ENCODE measurements at regions not wholly inside any gene's neighbourhood (a gene's known extent, or its start where the extent isn't known, plus 50 kb on each side); places are given as distances from the start of the nearest gene placed in this dataset.

DNA sequence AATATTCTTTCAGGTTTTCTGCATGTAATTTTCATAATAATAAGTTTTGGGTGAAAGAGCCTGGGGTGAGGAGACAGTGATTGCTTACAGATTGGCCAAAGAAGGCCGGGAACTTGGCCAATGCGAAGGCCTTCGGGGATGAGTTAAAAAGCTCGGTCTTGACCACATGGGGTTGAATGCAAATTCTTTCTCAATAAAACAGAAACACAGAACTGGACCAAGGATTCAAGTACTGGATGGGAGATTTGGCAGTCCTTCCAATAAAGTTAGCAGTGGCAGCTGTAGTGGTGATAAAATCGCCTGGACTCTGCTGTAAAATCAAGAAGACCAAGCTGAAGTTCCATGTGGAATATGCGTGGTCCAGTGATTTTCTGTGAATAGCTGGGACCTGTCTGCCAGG lies 282.2 kb upstream of the KLF3 start:
- no peak overlapping the region for H3K4me3 ChIP-seq (ENCODE audit: low read depth, low read length)
- TF ChIP-seq, protein P1, sequence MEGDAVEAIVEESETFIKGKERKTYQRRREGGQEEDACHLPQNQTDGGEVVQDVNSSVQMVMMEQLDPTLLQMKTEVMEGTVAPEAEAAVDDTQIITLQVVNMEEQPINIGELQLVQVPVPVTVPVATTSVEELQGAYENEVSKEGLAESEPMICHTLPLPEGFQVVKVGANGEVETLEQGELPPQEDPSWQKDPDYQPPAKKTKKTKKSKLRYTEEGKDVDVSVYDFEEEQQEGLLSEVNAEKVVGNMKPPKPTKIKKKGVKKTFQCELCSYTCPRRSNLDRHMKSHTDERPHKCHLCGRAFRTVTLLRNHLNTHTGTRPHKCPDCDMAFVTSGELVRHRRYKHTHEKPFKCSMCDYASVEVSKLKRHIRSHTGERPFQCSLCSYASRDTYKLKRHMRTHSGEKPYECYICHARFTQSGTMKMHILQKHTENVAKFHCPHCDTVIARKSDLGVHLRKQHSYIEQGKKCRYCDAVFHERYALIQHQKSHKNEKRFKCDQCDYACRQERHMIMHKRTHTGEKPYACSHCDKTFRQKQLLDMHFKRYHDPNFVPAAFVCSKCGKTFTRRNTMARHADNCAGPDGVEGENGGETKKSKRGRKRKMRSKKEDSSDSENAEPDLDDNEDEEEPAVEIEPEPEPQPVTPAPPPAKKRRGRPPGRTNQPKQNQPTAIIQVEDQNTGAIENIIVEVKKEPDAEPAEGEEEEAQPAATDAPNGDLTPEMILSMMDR (conservative IDR thresholded peaks at IDR 0.05; ENCODE audit: low read depth, low read length): no peak
- DNase-seq (ENCODE audit: low read depth): no peak

DNA sequence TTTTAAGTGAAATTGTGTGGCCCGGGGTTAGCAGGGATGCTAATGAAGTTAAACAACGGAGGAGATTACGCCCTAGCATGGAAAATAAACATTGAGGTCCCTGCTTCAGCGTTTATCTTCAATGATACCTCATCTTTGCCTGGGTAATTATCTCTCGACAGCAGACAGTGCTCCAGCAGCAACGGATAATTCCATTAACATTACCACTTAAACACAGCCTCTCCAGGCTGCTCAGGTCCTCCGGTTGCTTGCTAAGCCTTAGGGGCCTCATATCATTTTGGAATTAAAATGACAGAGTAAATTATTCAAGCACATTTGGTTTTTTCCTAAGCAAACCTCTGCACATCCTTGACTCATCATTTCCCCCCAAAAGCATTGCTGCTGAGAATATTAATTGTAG lies 281.5 kb upstream of the KLF3 start:
- DNase-seq (ENCODE audit: low read depth): no peak
- TF ChIP-seq, protein P1 (conservative IDR thresholded peaks at IDR 0.05; ENCODE audit: low read depth, low read length): no peak

DNA sequence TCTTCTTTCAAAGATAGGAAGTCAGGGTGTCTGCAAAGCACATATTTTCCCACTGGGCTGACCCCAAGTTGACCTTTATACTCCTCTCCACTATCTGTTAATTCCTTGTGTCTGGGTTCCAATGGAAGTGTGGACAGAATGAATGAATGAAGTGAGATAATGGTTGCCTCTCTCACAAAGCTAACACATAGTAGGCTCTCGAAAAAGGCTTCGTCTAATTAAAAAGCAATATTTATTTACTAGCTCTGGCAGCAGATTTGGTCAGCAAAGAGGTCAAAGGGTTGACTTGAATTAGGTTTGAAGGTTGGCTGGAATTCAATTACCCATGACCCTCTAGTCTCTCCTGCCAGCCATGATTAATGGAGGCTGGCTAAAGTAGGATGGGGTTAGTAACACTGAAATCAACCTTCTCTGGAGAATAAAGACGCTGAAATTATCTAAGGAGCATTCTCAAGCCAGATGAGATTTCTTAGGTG lies 280.3 kb upstream of the KLF3 start:
- DNase-seq (ENCODE audit: low read depth): no peak
- H3K4me3 ChIP-seq (ENCODE audit: low read depth, low read length): no peak overlapping the region
- TF ChIP-seq, protein P1 (conservative IDR thresholded peaks at IDR 0.05; ENCODE audit: low read depth, low read length): no peak

More for the DNA sequence above, 281.5 kb upstream of the KLF3 start:
- no peak overlapping the region for H3K4me3 ChIP-seq (ENCODE audit: low read depth, low read length)

DNA sequence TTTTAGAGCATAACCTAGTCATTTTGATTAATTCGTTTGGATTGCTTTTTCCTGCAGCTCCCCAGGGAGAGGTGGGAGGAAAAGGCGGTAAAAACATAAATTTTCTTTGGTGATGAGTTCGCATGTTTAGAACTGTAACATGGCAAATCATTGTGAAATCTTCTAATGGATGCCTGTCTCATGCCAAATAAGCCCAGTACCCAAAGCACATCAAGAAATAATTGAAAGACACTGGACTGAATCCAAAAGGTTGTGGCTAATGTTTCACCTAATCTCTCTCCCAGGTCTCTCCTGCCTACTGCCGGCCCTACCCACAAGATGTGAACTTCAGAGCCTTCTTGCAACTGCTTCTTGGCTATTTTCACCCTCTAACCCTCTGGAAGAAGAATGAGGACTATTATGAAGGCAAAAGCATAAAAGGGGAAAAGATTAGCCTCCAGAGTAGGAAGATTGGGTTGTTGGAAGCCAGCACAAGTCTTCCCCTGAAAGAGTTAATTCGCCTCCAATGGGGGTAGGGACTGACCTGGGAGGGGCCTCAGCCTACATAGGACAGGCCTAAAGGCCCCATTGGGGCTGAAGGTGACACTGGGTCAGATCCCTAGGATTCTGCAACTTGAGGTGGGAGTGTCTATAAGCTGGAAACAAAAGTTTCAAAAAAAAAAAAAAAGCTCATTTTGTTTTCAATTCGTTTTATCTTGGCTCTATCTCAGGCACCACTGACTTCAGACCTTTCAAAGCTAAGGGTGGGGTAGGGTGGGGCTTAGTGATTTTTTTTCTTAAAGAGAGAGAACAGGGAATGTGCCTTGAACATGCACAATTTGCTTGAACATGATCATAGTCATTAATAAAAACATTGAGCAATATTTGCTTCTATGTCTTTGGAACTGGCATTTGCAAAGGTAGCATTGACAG lies 278.6 kb upstream of the KLF3 start:
- TF ChIP-seq, protein P1 (conservative IDR thresholded peaks at IDR 0.05; ENCODE audit: low read depth, low read length): no peak
- DNase-seq (ENCODE audit: low read depth): no peak
- no peak overlapping the region for H3K4me3 ChIP-seq (ENCODE audit: low read depth, low read length)

DNA sequence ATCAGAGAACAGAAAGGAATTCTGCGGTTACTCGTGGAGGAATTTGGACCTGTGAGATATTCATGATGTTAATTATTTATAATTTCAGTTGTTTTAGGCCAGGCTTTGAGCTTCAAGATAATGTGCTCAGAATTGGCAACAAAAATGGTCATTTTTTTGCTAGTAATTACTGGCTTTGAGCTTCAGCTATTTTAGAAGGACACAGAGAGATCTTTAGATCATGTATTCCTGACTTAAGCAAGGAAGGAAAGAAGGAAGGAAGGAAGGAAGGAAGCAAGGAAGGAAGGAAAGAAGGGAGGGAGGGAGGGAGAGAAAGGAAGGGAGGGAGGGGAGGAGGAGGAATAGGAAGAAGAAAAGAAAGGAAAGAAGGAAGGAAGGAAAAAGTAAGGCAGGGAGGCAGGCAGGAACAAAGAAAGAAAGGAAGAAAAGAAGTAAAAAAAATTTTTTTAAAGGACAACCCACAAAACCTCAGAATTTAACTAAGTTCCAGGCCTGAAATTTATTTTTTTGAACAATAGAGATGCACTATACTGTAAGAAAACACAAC lies 277.9 kb upstream of the KLF3 start:
- TF ChIP-seq, protein P1 (conservative IDR thresholded peaks at IDR 0.05; ENCODE audit: low read depth, low read length): no peak
- no peak for DNase-seq (ENCODE audit: low read depth)
- no peak overlapping the region for H3K4me3 ChIP-seq (ENCODE audit: low read depth, low read length)

DNA sequence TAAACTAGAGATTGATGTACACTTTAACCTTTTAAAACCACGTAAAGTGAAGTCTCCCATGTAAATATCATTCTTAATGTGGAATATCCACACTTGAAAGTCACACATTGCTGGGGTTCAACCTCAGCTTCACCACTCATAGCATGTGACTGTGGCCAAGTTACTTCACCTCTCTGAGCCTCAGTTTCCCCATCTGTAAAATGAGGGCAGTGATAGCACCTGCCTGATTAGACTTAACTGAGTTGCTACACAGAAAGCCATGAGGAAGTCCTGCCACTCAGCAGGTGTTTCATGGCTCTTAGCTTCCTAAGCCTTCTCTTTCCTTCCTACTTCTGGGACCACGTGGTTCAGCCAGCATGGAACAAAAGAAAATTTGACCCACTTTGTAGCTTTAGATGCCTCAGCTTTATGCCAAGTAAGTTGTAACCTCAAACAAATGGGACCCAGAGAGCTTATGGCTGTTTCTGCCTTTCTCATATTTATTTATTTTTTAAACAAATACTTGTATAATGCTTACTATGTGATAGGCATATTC lies 277.3 kb upstream of the KLF3 start:
- no peak for DNase-seq (ENCODE audit: low read depth)
- TF ChIP-seq, protein P1 (conservative IDR thresholded peaks at IDR 0.05; ENCODE audit: low read depth, low read length): no peak
- no peak overlapping the region for H3K4me3 ChIP-seq (ENCODE audit: low read depth, low read length)
